ENCODE measurements at regions not wholly inside any gene's neighbourhood (a gene's known extent, or its start where the extent isn't known, plus 50 kb on each side); places are given as distances from the start of the nearest gene placed in this dataset.

- no peak overlapping the region for H3K4me3 ChIP-seq (ENCODE audit: low read depth, low read length)
- TF ChIP-seq, protein P1, sequence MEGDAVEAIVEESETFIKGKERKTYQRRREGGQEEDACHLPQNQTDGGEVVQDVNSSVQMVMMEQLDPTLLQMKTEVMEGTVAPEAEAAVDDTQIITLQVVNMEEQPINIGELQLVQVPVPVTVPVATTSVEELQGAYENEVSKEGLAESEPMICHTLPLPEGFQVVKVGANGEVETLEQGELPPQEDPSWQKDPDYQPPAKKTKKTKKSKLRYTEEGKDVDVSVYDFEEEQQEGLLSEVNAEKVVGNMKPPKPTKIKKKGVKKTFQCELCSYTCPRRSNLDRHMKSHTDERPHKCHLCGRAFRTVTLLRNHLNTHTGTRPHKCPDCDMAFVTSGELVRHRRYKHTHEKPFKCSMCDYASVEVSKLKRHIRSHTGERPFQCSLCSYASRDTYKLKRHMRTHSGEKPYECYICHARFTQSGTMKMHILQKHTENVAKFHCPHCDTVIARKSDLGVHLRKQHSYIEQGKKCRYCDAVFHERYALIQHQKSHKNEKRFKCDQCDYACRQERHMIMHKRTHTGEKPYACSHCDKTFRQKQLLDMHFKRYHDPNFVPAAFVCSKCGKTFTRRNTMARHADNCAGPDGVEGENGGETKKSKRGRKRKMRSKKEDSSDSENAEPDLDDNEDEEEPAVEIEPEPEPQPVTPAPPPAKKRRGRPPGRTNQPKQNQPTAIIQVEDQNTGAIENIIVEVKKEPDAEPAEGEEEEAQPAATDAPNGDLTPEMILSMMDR (IDR thresholded peaks at IDR 0.05; ENCODE audit: borderline replicate concordance, insufficient read depth, low read depth, low read length), result no peak
These were observed 142.7 kb downstream of the GALR1 start for GRCh38 chr18:77392321-77392720.

GRCh38 chr18:77393519-77393918 is 143.9 kb downstream of the GALR1 start:
- TF ChIP-seq, protein P1 (IDR thresholded peaks at IDR 0.05; ENCODE audit: borderline replicate concordance, insufficient read depth, low read depth, low read length), result no peak
- no peak overlapping the region for H3K4me3 ChIP-seq (ENCODE audit: low read depth, low read length)

DNA sequence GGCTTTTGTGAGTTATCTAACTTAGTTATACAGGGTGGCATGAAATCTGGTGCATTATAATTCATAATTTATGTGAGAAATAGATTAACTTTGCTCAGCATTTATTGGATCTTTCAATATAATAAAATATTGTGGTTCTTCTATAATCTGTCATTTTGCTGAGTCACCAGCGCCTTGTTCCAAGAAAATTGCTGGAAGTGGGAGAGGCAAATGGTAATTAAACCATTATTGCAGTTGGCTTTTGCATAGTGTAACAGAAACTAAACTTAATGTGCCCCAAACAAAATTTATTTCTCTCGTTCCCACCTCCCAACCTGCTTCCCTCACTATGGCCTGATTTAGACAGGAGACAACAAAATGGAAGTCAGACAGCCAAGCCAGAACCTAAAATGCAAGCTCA is 146.3 kb downstream of the GALR1 start:
- TF ChIP-seq, protein P1 (IDR thresholded peaks at IDR 0.05; ENCODE audit: borderline replicate concordance, insufficient read depth, low read depth, low read length), result no peak
- no peak overlapping the region for H3K4me3 ChIP-seq (ENCODE audit: low read depth, low read length)

- no peak overlapping the region for H3K4me3 ChIP-seq (ENCODE audit: low read depth, low read length)
- TF ChIP-seq, protein P1 (IDR thresholded peaks at IDR 0.05; ENCODE audit: borderline replicate concordance, insufficient read depth, low read depth, low read length), result no peak
These were observed 147.4 kb downstream of the GALR1 start for GRCh38 chr18:77397056-77397455.

DNA sequence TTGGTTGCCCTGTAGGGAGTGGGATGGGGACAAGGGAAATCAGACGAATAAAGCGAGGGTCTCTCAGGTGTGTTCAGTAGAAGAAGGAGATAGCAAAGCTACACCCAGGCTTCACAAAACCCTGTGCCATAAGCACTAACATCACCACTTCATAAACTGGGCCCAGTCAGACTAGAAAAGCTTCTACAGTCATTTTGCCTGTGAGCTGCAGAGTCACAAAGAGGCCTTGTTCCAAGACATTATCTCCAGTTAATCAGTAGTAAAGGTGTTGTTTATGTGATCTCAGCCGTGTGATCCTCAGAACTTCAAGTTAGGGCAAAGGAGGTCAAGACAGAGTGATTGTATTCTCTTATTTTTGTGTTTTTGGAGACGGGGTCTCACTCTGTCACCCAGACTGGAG is 148.0 kb downstream of the GALR1 start:
- no peak overlapping the region for H3K4me3 ChIP-seq (ENCODE audit: low read depth, low read length)
- TF ChIP-seq, protein P1 (IDR thresholded peaks at IDR 0.05; ENCODE audit: borderline replicate concordance, insufficient read depth, low read depth, low read length), result no peak

GRCh38 chr18:77400561-77400960 is 150.9 kb downstream of the GALR1 start:
- TF ChIP-seq, protein P1 (IDR thresholded peaks at IDR 0.05; ENCODE audit: borderline replicate concordance, insufficient read depth, low read depth, low read length), result no peak
- H3K4me3 ChIP-seq (ENCODE audit: low read depth, low read length), result no peak overlapping the region

DNA sequence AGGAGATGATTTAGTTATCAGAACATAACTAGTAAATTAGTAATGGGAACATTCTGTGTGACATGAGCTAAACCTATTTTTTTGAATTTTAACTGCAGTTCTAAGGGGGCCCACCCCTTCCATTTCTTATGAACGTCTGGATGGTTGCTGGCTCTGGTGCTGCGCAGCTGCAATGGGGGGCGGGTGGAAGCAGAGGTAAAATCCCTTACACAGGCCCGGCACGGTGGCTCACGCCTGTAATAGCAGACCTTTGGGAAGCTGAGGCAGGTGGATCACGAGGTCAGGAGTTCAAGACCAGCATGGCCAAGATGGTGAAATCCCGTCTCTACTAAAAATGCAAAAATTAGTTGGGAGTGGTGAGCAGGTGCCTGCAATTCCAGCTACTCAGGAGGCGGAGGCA is 151.5 kb downstream of the GALR1 start:
- no peak overlapping the region for H3K4me3 ChIP-seq (ENCODE audit: low read depth, low read length)
- TF ChIP-seq, protein P1 (IDR thresholded peaks at IDR 0.05; ENCODE audit: borderline replicate concordance, insufficient read depth, low read depth, low read length), result no peak
